Tibial artery (tissue), 4 donors: ENCODE measurements at regions not wholly inside any gene's neighbourhood (a gene's known extent, or its start where the extent isn't known, plus 50 kb on each side); places are given as distances from the start of the nearest gene placed in this dataset.
A peak's percentile ranks its signal among the peaks of the same experiment; 100 is the strongest.

Experiments
- DNase-seq, 2 donors: peaks; one replicate each; pipeline ENCODE4 v3.0.0-alpha.2; 2019
- H3K27ac ChIP-seq, 2 donors: fragments of 200-600 bp; sonication (generic) in 1 of 2; 1 replicate in 1 of 2; 2 replicates in 1 of 2; pipeline ENCODE4 v1.5.1; 2018 to 2019; ENCODE audit warnings: mild to moderate bottlenecking in 1 of 2
- H3K27me3 ChIP-seq, 2 donors: fragments of 200-600 bp; sonication (generic) in 1 of 2; one replicate each; pipeline versions ENCODE4 v1.5.1 to v1.6.0; 2016 to 2019
- H3K36me3 ChIP-seq, 3 donors: fragments of 200-600 bp; sonication (generic) in 2 of 3; one replicate each; pipeline ENCODE4 v1.5.1; 2016 to 2019; ENCODE audit warnings: mild to moderate bottlenecking in 2 of 3
- H3K4me1 ChIP-seq, 4 donors: fragments of 200-600 bp; sonication (generic) in 2 of 4; 1 replicate in 3 of 4; 2 replicates in 1 of 4; pipeline ENCODE4 v1.5.1; 2016 to 2019
- H3K4me3 ChIP-seq, 2 donors: fragments of 200-600 bp; sonication (generic) in 1 of 2; 1 replicate in 1 of 2; 2 replicates in 1 of 2; pipeline ENCODE4 v1.5.1; 2018 to 2019; ENCODE audit warnings: mild to moderate bottlenecking in 2 of 2
- H3K9me3 ChIP-seq, 3 donors: fragments of 200-600 bp; sonication (generic) in 1 of 3; one replicate each; pipeline ENCODE4 v1.5.1; 2016 to 2019
- CTCF ChIP-seq, 2 experiments: fragments of 200-600 bp in 1 of 2; fragments of 450-650 bp in 1 of 2; IDR thresholded peaks; one replicate each; pipeline ENCODE4 v1.5.1; 2017 to 2019; ENCODE audit warnings: antibody characterized with exemption in 2 of 2, mild to moderate bottlenecking in 1 of 2, moderate library complexity in 1 of 2
- intact Hi-C: fragments of 100-400 bp; cut with DNase I; formaldehyde crosslinking; loops from one replicate; pipeline ENCODE4 v1.15.0; 2023; ENCODE audit warnings: low total_unique reads

GRCh38 chr7:142535123-142535779, 214.0 kb upstream of the PRSS1 start:
- intact Hi-C loops, result no loop called here
- H3K36me3 ChIP-seq, result no peaks in the 10 kb centered on the region
- H3K27ac ChIP-seq, result no peak overlapping the region
- peak in 1 of 2 experiments; percentile 35 for TF ChIP-seq CTCF (IDR thresholded peaks at IDR 0.05)
- H3K4me3 ChIP-seq, result no peak overlapping the region
- H3K27me3 ChIP-seq, result no peaks in the 10 kb centered on the region
- H3K4me1 ChIP-seq, result no peaks in the 10 kb centered on the region
- DNase-seq, result peak in 1 of 2 donors; percentile 32
- H3K9me3 ChIP-seq, result no peaks in the 10 kb centered on the region

- Histone ChIP-seq H3K27ac (no peak overlapping the region), H3K4me3 (no peak overlapping the region), H3K9me3 (no peaks in the 10 kb centered on the region), H3K4me1 (no peaks in the 10 kb centered on the region), H3K36me3 (no peaks in the 10 kb centered on the region), H3K27me3 (no peaks in the 10 kb centered on the region)
- no peak for DNase-seq
- no peak for TF ChIP-seq CTCF (IDR thresholded peaks at IDR 0.05)
- intact Hi-C loops, result no loop called here
Observed at GRCh38 chr7:142534726-142535122, 214.5 kb upstream of the PRSS1 start.

GRCh38 chr7:142533920-142534319, 215.4 kb upstream of the PRSS1 start:
- H3K36me3 ChIP-seq, result no peaks in the 10 kb centered on the region
- H3K9me3 ChIP-seq, result no peaks in the 10 kb centered on the region
- no peak for TF ChIP-seq CTCF (IDR thresholded peaks at IDR 0.05)
- H3K27ac ChIP-seq, result no peak overlapping the region
- H3K4me3 ChIP-seq, result no peak overlapping the region
- no peaks in the 10 kb centered on the region for H3K4me1 ChIP-seq
- peaks cover 0 to 4% of the 10 kb centered on the region in 2 donors for H3K27me3 ChIP-seq
- intact Hi-C loops, result no loop called here
- no peak for DNase-seq

GRCh38 chr7:142529591-142529990, 219.7 kb upstream of the PRSS1 start:
- no peak for TF ChIP-seq CTCF (IDR thresholded peaks at IDR 0.05)

GRCh38 chr7:142528608-142529408, 220.5 kb upstream of the PRSS1 start:
- H3K36me3 ChIP-seq, result no peaks in the 10 kb centered on the region
- TF ChIP-seq CTCF (IDR thresholded peaks at IDR 0.05), result no peak
- intact Hi-C loops, result no loop called here
- H3K27me3 ChIP-seq, result peaks cover 0 to 9% of the 10 kb centered on the region in 2 donors
- H3K4me3 ChIP-seq, result no peak overlapping the region
- H3K4me1 ChIP-seq, result no peaks in the 10 kb centered on the region
- H3K27ac ChIP-seq, result no peak overlapping the region
- DNase-seq, result no peak
- no peaks in the 10 kb centered on the region for H3K9me3 ChIP-seq

More at GRCh38 chr7:142529591-142529990, 219.7 kb upstream of the PRSS1 start:
- Histone ChIP-seq H3K27me3 (peaks cover 0 to 9% of the 10 kb centered on the region in 2 donors), H3K9me3 (no peaks in the 10 kb centered on the region), H3K36me3 (no peaks in the 10 kb centered on the region), H3K4me3 (no peak overlapping the region), H3K4me1 (no peaks in the 10 kb centered on the region), H3K27ac (no peak overlapping the region)
- intact Hi-C loops, result no loop called here
- DNase-seq, result no peak
